IPS-18a (cell line): ENCODE measurements at regions not wholly inside any gene's neighbourhood (a gene's known extent, or its start where the extent isn't known, plus 50 kb on each side); places are given as distances from the start of the nearest gene placed in this dataset.

ENCODE experiments used
- H3K27ac ChIP-seq: one replicate; pipeline ENCODE4 v1.5.1; 2013; ENCODE audit warnings: low read length
- H3K27me3 ChIP-seq: one replicate; pipeline ENCODE4 v1.6.1; 2013; ENCODE audit warnings: mild to moderate bottlenecking, low read length; ENCODE audit not compliant: control insufficient read depth, insufficient read depth
- H3K36me3 ChIP-seq: one replicate; pipeline ENCODE4 v1.6.1; 2013; ENCODE audit warnings: low read depth, low read length; ENCODE audit not compliant: control insufficient read depth
- H3K4me1 ChIP-seq: one replicate; pipeline ENCODE4 v1.6.1; 2013; ENCODE audit warnings: low read depth, low read length; ENCODE audit not compliant: control insufficient read depth
- H3K4me3 ChIP-seq: one replicate; pipeline ENCODE4 v1.5.1; 2013; ENCODE audit warnings: low read length
- H3K9ac ChIP-seq: one replicate; pipeline ENCODE4 v1.6.1; 2013; ENCODE audit warnings: mild to moderate bottlenecking, low read length, moderate library complexity
- H3K9me3 ChIP-seq: one replicate; pipeline ENCODE4 v1.6.1; 2013; ENCODE audit warnings: low read depth, low read length; ENCODE audit not compliant: control insufficient read depth

DNA sequence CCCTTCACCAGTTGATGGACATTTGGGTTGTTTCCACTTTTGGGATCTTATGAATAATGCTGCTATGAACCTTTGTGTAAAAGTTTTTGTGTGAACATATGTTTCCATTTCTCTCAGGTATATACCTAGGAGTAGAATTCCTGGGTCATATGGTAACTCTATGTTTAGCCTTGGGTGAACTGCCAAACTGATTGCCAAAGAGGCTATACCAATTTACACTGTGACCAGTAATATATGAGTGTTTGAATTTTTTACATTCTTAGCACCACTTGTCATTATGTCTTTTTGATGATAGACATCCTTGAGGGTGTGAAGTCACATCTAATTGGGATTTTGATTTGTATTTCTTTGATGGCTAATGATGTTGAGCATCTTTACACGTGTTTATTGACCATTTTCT, 290.1 kb downstream of the DUSP10 start:
- H3K4me1 ChIP-seq: peaks cover 4% of the 10 kb centered on the region

DNA sequence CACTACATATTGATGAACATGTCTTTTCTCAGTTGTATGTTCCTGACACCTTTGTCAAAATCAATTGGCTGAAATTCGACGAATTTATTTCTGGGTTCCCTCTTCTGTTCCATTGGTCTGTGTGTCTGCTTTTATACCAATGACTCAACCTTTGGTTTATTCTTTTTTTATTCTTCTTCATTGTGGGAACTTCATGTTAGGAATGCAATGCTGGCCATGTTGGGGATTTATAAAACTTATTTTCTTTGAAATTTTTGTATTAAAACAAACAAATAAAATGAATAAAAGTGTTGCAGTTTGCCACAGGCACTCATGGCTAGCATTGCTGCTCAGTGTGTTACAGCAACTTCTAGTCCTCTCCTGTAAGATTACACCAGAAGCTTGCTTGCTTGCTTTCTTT, 287.8 kb downstream of the DUSP10 start:
- Histone ChIP-seq H3K9ac (no peak overlapping the region), H3K36me3 (no peaks in the 10 kb centered on the region), H3K9me3 (no peaks in the 10 kb centered on the region)

More for the DNA sequence above, 290.1 kb downstream of the DUSP10 start:
- Histone ChIP-seq H3K4me3 (no peak overlapping the region), H3K27ac (no peak overlapping the region), H3K9me3 (no peaks in the 10 kb centered on the region), H3K9ac (no peak overlapping the region), H3K36me3 (no peaks in the 10 kb centered on the region), H3K27me3 (no peaks in the 10 kb centered on the region)

DNA sequence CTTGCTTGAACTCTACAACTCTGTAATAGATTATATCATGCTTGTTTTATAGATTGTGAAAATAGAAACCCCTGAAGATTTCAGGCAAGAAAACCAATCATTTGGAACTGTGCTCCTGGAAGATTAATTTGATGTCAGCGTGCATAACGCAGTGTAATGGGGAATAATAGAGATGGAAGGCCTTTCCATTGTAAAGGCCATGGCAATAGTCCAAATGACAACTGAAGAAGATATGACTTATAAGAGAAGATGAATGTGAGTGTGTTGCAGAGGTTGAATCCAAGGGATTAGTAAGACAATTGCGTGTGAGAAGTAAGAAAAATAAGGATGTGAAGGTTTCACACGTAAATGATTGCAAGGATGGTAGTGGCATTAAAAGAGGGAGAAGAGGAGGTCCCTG, 285.0 kb downstream of the DUSP10 start:
- no peaks in the 10 kb centered on the region for H3K27me3 ChIP-seq
- no peaks in the 10 kb centered on the region for H3K36me3 ChIP-seq
- H3K9me3 ChIP-seq: no peaks in the 10 kb centered on the region
- peaks cover 4% of the 10 kb centered on the region for H3K4me1 ChIP-seq
- no peak overlapping the region for H3K27ac ChIP-seq
- no peak overlapping the region for H3K9ac ChIP-seq
- H3K4me3 ChIP-seq: no peak overlapping the region

More for the DNA sequence above, 287.8 kb downstream of the DUSP10 start:
- no peak overlapping the region for H3K4me3 ChIP-seq
- H3K4me1 ChIP-seq: peaks cover 4% of the 10 kb centered on the region
- H3K27ac ChIP-seq: no peak overlapping the region
- no peaks in the 10 kb centered on the region for H3K27me3 ChIP-seq

DNA sequence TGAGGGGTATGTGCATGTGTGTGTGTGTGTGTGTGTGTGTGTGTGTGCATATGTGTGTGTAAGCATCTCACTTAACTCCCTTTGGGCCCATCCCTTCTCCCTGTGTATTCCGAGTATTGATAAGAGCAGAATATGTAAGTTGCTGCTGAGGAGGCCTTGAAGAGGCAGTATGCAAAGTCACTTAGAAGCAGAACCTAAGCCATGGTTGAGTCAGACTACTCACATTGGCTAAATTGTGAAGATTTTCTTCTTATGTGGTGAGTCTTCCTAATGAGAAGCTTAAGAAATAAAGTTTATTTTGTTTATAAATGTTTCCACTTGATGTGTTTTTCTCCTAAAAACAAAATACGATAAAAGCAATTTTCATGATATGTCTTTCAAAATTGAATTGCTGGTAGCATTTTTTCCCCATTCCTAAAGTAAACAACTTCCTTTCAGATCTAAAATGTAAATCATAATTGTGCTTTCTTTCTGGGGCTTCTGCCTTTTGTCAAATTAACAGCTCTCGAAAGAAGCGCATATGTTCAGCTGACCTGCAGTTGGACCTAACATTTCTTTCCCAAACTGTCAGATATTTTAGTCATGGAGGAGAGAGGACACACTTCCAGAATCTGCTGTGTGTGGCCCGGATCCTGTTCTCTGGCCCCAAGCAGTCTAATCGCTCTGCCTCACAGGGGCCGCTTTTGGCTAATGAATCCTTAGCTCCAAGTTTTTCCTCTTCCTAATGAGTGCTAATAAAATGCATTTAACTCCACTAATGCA, 284.0 kb downstream of the DUSP10 start:
- H3K9ac ChIP-seq: no peak overlapping the region
- no peaks in the 10 kb centered on the region for H3K27me3 ChIP-seq
- H3K27ac ChIP-seq: no peak overlapping the region
- H3K4me1 ChIP-seq: peaks cover 4% of the 10 kb centered on the region
- H3K9me3 ChIP-seq: no peaks in the 10 kb centered on the region
- no peak overlapping the region for H3K4me3 ChIP-seq
- H3K36me3 ChIP-seq: no peaks in the 10 kb centered on the region

DNA sequence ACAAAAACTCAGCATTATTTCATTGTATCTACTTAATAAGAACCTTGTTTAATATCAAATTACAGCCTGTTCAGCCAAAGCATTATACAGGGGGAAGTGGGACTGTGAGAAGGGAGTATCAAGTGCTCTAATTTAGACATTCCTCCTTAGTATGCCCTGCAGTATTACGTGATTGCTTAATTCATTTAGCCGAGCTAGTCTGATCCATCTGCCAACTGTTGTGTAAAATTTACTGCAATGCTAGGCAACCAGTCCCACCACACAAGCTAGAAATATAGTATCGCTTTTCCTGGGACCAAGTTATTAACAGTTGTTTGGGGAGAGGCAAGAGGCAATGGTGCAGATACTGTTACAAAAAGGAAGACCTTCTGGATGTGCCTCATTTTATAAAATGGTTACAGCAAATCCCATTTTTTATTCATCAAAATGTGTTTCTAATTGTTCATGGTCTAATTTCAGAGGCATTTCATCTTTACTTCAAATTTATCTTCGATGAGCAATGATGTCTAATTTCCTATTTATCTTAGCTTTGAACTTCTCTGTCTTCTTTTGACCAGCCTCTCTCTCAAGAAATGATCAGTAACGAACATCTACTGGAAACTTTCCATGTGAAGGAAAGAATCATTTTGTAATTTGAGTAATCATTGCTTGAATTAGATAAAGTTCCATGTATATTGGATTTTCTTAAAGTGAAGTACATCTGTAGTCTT, 283.3 kb downstream of the DUSP10 start:
- no peak overlapping the region for H3K27ac ChIP-seq
- H3K36me3 ChIP-seq: no peaks in the 10 kb centered on the region
- no peak overlapping the region for H3K4me3 ChIP-seq
- H3K27me3 ChIP-seq: no peaks in the 10 kb centered on the region
- no peak overlapping the region for H3K9ac ChIP-seq
- peaks cover 4% of the 10 kb centered on the region for H3K4me1 ChIP-seq
- no peaks in the 10 kb centered on the region for H3K9me3 ChIP-seq

DNA sequence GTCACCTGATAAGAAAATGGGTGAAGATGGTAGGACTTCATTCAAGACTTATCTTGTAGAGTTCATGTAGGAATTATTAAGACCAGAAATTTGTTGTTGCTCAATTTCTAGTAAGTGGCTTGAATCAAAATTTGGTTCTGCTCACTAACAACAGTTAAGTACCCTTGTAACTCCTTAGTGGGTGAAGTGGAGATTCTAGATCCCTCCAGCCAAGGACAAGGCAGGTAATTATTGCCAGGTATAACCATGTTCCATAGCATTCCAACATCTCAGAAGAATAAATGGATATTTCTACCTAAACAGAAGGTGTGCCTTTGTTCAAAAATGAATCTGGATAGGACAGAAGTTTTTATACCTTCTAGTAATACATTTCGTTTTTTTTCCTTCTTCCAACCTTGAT, 282.3 kb downstream of the DUSP10 start:
- H3K4me1 ChIP-seq: peaks cover 3% of the 10 kb centered on the region
- no peak overlapping the region for H3K4me3 ChIP-seq
- H3K27ac ChIP-seq: no peak overlapping the region
- no peak overlapping the region for H3K9ac ChIP-seq
- no peaks in the 10 kb centered on the region for H3K27me3 ChIP-seq
- no peaks in the 10 kb centered on the region for H3K9me3 ChIP-seq
- H3K36me3 ChIP-seq: no peaks in the 10 kb centered on the region

DNA sequence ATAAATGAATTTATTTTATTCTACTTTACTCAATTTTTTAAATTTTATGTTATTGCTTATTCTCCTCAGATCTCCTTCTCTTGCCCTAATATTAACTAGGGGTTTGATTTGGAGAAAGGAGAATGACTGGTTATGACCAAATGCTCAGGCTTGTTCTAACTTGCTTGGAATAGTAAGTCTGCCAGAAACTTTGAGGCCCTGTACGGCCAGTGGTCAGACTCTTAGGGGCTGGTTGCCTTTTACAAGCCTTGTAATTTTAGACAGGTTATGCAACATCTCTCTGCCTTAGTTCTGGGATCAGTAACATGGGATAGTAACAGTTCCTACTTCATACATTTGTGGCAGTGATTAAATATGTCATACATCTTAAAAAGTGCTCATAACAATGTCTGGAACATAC, 279.5 kb downstream of the DUSP10 start:
- Histone ChIP-seq H3K4me1 (no peaks in the 10 kb centered on the region), H3K27me3 (no peaks in the 10 kb centered on the region), H3K9ac (no peak overlapping the region), H3K27ac (no peak overlapping the region), H3K36me3 (no peaks in the 10 kb centered on the region), H3K9me3 (no peaks in the 10 kb centered on the region), H3K4me3 (no peak overlapping the region)

DNA sequence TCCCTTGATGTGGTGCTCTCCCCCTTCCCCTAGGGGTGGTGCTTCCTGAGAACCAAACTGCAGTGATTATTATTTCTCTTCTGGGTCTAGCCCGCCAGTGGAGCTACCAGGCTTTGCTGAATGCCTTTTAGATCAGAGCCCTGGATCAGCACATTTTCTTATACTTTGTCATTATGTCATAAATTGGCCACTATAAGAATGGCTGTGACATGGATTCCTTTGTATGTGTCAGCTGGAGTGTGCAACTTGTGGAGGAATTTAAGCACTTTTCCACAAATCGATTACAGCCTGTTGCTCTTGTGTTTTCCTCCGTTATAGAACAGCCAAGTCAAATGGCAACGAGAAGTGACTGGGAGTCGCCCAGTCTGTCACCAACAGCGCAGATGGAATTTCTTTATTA, 273.3 kb downstream of the DUSP10 start:
- no peaks in the 10 kb centered on the region for H3K27me3 ChIP-seq
- H3K36me3 ChIP-seq: no peaks in the 10 kb centered on the region
- H3K9me3 ChIP-seq: no peaks in the 10 kb centered on the region
- no peak overlapping the region for H3K27ac ChIP-seq
- no peaks in the 10 kb centered on the region for H3K4me1 ChIP-seq
- no peak overlapping the region for H3K4me3 ChIP-seq
- H3K9ac ChIP-seq: no peak overlapping the region

DNA sequence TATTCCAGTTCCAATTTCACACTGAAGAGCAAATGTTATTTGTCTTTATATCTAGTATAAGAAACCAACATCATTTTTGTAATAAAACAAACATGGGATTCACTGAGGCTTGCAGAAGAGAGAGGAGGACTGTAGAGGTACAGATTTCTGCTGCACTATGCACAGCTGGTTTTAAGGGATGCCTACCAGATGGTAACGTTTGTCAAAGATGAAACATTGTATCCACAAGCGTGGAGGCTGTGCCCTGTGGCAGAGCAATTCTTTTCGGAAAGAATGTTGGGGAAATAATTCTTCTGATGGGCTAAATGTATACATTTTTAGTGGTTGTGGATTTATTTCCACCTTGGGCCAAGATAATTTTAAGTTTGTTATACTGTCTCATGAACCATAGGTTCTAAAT, 272.4 kb downstream of the DUSP10 start:
- no peak overlapping the region for H3K4me3 ChIP-seq
- no peaks in the 10 kb centered on the region for H3K27me3 ChIP-seq
- no peaks in the 10 kb centered on the region for H3K9me3 ChIP-seq
- no peaks in the 10 kb centered on the region for H3K36me3 ChIP-seq
- no peaks in the 10 kb centered on the region for H3K4me1 ChIP-seq
- H3K27ac ChIP-seq: no peak overlapping the region
- no peak overlapping the region for H3K9ac ChIP-seq

DNA sequence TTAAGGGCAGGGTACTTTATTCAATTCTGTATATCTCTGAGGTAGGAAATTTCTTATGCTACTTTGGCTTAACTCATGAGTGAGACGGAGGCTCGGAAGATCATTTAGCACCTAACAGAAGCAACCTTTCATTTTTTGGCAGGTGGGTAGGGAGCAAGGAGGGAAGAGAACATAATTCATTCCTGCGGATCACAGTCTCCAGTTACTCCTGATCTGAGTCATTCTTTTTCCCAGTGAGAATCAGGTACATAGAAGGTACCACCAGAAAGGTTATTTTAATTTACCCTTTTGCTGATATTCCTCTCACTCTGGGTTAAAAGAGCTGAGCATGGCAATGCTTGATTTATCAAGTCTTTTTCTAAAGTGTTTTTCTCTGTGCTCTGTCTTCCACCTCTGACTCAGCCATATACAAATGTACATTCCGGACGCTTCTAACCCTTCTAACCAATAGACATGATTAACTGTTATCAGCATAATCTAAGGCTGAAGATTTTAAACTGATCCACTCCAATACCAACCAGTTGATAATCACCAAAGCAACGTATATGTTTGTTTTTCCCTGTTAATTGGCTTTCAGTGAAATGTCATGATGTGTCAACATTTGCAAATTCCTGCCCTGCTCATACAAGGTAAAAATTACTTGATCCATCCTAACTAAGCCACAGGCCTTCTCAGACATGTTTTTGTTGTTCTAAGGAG, 271.7 kb downstream of the DUSP10 start:
- Histone ChIP-seq H3K27me3 (no peaks in the 10 kb centered on the region), H3K9ac (no peak overlapping the region), H3K36me3 (no peaks in the 10 kb centered on the region), H3K4me3 (no peak overlapping the region), H3K27ac (no peak overlapping the region), H3K9me3 (no peaks in the 10 kb centered on the region), H3K4me1 (no peaks in the 10 kb centered on the region)

DNA sequence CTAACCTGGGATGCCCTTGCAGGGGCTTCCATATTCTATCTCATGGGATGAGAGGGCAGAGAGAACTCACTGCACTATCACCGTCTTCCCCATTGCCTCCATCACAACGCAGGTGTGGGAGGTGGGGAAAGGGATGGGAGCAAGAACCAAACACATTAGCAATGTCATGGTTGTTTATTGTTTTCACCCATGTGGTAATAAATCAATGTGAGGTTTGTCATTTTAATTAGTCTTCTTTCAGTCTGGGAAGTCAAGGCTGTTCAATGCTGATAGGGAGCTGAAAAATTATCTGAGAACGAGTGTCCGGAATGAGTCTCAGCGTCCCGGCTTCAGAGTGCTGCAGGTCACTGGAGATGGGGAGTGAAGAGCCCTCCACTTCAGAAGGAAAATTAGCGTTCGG, 268.5 kb downstream of the DUSP10 start:
- no peaks in the 10 kb centered on the region for H3K9me3 ChIP-seq
- no peaks in the 10 kb centered on the region for H3K27me3 ChIP-seq
- H3K4me1 ChIP-seq: peaks cover 2% of the 10 kb centered on the region
- no peak overlapping the region for H3K4me3 ChIP-seq
- no peak overlapping the region for H3K9ac ChIP-seq
- H3K27ac ChIP-seq: no peak overlapping the region
- H3K36me3 ChIP-seq: no peaks in the 10 kb centered on the region
